Endometrium (tissue), 2 donors: ENCODE measurements at regions not wholly inside any gene's neighbourhood (a gene's known extent, or its start where the extent isn't known, plus 50 kb on each side); places are given as distances from the start of the nearest gene placed in this dataset.
"Not testable (repeated sequence)": the region's sequence is repeated elsewhere in the genome, so short reads cannot be mapped to it uniquely, and the experiment has no call there.

Source experiments
- FAIRE-seq: peaks from 2 replicates; lab custom pipeline; 2012; peaks lifted over from hg19 to GRCh38; lab: Jason Lieb, UNC
- donor health status: control.
- donor health status: control.

GRCh38 chr6:28802417-28803336 lies 121.1 kb downstream of the TRIM27 start:
- no peak for FAIRE-seq

- FAIRE-seq = no peak
These were observed 120.5 kb downstream of the TRIM27 start for GRCh38 chr6:28803337-28803709.

- no peak for FAIRE-seq
These were observed 116.0 kb downstream of the TRIM27 start for GRCh38 chr6:28807682-28808280.

GRCh38 chr6:28808383-28808782 lies 115.4 kb downstream of the TRIM27 start:
- FAIRE-seq = no peak

GRCh38 chr6:28809947-28810658 lies 113.7 kb downstream of the TRIM27 start:
- FAIRE-seq = no peak

- FAIRE-seq = no peak
These were observed 113.1 kb downstream of the TRIM27 start for GRCh38 chr6:28810659-28811053.

GRCh38 chr6:28811873-28812272 lies 111.9 kb downstream of the TRIM27 start:
- FAIRE-seq = no peak

GRCh38 chr6:28812778-28813569 lies 110.8 kb downstream of the TRIM27 start:
- FAIRE-seq = no peak

- FAIRE-seq = no peak
These were observed 109.5 kb downstream of the TRIM27 start for GRCh38 chr6:28814032-28814976.

- FAIRE-seq = no peak
These were observed 107.4 kb downstream of the TRIM27 start for GRCh38 chr6:28816339-28816908.

- FAIRE-seq = no peak
These were observed 106.6 kb downstream of the TRIM27 start for GRCh38 chr6:28816909-28817807.

- no peak for FAIRE-seq
These were observed 106.0 kb downstream of the TRIM27 start for GRCh38 chr6:28817808-28818145.

GRCh38 chr6:28824793-28825731 lies 98.7 kb downstream of the TRIM27 start:
- no peak for FAIRE-seq

- no peak for FAIRE-seq
These were observed 98.0 kb downstream of the TRIM27 start for GRCh38 chr6:28825732-28826293.

- not testable (repeated sequence) for FAIRE-seq
These were observed 92.1 kb downstream of the TRIM27 start for GRCh38 chr6:28831683-28832082.

- FAIRE-seq = not testable (repeated sequence)
These were observed 87.1 kb downstream of the TRIM27 start for GRCh38 chr6:28836703-28837102.

- FAIRE-seq = no peak
These were observed 85.5 kb downstream of the TRIM27 start for GRCh38 chr6:28838289-28838633.
